HG03342 (cell line): ENCODE measurements at regions not wholly inside any gene's neighbourhood (a gene's known extent, or its start where the extent isn't known, plus 50 kb on each side); places are given as distances from the start of the nearest gene placed in this dataset.
"Not testable (repeated sequence)": the region's sequence is repeated elsewhere in the genome, so short reads cannot be mapped to it uniquely, and the experiment has no call there.

Experiments
- ATAC-seq: cut with Tn5 transposase; IDR thresholded peaks from one replicate; pipeline ENCODE4 v1.9.1; 2021; ENCODE audit warnings: mild to moderate bottlenecking, moderate library complexity; ENCODE audit not compliant: unreplicated experiment

DNA sequence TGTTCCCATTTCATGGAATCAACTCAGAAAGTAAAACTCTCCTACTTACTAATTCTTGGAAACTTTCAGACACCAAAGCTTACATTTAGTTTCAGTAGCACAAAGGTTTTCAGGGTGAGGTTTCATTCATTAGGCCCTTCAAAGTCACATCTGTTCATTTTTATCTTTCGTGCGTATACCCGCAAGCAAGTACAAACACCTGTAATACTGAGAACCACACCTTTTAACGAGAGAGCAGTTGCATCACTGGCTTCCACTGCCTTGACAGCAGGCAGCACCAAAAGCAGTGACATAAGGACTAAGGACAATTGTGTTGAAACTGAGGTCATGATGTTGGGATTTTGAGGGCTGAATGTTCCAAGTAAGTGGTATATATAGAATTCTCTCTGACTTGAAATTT lies 60.5 kb downstream of the GOLGA6L22 start:
- not testable (repeated sequence) for ATAC-seq

DNA sequence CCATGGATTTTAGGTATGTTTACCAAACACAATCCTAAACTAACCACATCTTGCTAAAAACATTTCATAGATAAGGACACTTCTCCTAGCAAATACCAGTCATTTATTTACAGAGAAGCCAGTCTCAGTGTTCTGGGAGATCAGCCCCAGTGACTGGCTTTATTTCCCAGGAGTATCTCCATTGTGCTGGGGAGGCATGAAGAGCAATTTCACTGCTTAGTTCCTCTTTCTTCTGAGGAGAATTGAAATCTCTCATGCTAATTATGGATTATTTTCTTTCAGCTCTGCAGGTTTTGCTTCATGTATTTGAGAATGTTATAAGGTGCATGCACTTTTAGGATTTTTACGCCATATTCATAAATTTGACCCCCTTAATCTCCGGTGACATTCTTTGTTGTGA lies 67.8 kb downstream of the GOLGA6L22 start:
- ATAC-seq: not testable (repeated sequence)

- not testable (repeated sequence) for ATAC-seq
Observed at GRCh38 chr15:22527016-22527415, 68.3 kb downstream of the GOLGA6L22 start.

- ATAC-seq: not testable (repeated sequence)
Observed at GRCh38 chr15:22529200-22529599, 70.5 kb downstream of the GOLGA6L22 start.

- ATAC-seq: not testable (repeated sequence)
Observed at GRCh38 chr15:22559701-22560100, 101.0 kb downstream of the GOLGA6L22 start.

DNA sequence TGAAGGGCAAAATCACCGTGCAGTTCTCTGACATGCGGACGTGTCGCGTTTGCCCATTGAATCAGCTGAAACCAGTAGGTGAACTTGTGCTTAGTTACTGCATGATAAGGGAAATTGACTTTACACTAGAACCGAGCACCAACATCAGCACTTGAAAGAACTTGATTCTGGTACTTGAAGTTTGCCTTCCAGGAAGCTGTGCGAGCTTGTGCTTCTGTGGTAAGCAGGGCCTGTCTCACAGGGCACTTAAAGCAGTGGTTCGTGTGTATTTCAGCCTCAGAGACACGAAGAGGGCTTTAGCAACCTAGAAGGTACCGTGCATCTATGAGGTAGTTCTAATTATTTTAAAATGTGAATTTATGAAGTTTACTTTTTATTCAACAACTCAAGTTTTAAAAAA lies 103.0 kb downstream of the GOLGA6L22 start:
- not testable (repeated sequence) for ATAC-seq

DNA sequence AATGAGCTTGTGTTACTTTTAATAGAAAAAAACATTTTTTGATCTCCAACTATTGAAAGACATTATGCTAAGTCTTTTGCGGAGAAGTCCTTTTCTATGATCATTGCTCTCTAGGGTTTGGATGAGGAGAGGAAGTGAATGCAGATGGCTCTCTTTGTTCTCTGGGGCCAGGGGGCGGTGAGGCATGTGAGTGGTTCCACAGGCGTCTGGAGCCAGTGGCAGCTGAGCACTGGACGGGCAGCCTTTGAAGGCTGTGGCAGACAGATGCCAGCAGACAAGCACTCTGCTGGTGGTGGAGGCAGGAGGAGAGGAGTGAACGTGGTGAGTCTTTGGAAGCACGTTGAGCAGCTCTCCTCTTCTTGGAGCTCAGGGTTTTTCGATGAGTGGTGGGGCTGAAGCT lies 107.8 kb downstream of the GOLGA6L22 start:
- ATAC-seq: not testable (repeated sequence)

DNA sequence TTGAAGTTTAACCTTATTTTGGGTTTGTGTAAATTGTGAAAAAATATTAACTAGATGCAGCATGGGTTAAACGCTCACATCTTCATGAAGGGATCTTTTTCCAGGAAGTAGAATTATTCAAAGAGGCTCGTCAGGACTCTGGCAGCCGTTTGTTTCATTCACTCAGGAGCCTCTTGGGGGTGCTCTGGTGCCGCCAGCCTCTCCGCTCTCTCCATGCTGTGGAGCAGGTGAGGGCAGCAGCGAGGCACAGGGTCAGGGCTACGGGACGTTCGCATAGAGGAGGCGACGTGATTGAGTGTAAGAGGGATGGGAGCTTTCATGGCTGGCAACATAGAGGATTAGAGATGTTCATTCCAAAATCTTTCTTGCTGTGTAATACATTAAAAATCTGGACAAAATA lies 110.8 kb downstream of the GOLGA6L22 start:
- ATAC-seq: not testable (repeated sequence)

- ATAC-seq: not testable (repeated sequence)
Observed at GRCh38 chr15:22572152-22572735, 113.5 kb downstream of the GOLGA6L22 start.

- not testable (repeated sequence) for ATAC-seq
Observed at GRCh38 chr15:22572792-22573191, 114.1 kb downstream of the GOLGA6L22 start.

DNA sequence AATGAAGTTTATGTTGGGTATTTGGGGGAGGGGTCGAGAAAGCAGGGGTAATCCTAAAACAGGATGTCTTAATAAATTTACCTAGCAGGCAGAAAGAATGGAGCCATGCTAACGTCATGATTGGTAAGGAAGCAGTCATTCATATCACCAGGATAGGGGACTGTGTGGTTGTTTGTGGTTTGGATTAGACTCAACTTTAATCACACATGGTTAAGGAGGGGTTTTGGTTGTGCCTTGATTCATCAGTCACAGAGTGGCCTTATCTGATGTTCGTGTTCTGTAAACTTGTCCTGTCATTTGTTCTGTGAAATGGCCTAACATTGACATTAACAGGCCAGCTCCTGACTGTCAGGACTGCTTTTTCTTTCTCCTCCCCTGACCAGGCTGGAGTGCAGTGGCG lies 119.1 kb downstream of the GOLGA6L22 start:
- not testable (repeated sequence) for ATAC-seq

DNA sequence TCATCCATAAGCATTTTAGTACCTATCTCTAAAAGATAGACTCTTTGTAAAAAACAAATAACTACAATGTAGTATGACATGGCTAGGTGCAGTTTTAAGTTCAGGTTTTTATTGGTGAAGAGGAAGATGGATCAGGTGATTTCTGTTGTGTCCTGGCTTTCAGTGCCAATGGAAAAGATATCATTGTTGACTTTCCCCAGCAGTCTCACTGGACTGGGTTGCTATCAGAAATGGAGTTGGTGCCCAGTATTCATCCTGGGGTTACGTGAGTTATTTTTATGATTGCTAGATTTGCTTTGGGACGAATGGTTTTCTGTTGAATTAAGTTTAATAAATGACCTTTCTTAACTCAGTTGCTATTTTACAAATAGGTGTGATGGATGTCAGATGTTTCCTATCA lies 120.5 kb downstream of the GOLGA6L22 start:
- not testable (repeated sequence) for ATAC-seq

- ATAC-seq: not testable (repeated sequence)
Observed at GRCh38 chr15:22587391-22587790, 128.7 kb downstream of the GOLGA6L22 start.

- ATAC-seq: not testable (repeated sequence)
Observed at GRCh38 chr15:22598552-22598951, 139.8 kb downstream of the GOLGA6L22 start.

GRCh38 chr15:22599526-22600320 lies 141.0 kb downstream of the GOLGA6L22 start:
- ATAC-seq: not testable (repeated sequence)

DNA sequence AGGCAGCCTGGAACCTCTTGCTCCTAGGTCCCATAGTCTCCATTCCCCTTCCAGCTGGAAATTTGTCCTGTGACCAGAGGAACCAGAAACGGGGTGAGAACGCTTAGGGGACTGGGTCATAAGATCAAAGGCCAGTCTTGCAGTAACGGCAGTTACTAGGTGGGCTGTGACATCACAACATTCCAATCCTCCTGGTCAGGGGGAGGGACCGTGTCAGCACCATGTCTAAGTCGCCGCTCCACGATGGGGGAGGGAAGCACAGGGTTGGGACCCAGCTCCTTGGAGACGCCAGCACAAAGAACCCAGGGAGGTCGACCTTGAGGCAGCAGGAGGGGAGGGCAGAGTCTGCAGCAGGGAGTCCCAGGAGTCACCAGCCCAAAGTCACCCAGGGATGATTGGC lies 158.3 kb downstream of the GOLGA6L22 start:
- ATAC-seq: not testable (repeated sequence)

DNA sequence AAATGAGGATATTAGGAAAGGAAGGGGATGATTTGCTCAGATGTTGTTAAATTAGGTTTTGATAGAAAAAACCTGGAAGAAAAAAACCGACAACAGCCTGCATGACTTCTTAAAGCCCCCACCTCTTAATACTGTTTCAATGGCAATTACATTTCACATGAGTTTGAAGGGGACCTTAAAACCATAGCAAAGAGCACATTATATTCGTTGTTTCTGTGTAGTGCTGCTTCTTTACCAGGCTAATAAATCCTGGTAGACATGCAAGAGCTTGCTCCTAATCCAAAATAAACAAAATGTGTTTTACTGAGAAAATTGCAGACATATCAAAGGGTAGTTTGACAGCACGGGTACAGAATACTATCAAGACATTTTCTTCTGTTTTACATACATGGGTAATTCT lies 154.7 kb upstream of the NIPA1 start:
- not testable (repeated sequence) for ATAC-seq

DNA sequence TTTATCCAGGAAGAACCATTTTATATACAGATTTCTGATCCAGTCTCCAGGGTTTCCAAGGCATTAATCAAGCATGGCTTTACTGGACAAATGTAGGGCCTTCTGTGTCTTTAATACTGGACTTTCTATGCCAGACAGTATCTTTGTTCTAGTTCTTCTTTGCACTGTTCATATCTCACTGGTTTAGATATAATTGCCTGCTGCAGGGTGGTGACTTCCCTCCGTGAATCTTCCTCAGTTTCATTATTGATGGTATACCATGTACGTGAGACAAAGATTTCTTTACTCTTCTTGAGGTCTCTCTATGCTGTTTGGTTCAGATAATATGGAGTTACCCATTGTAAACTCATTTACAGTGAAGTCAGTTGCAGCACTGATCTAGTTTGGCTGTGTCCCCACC lies 146.5 kb upstream of the NIPA1 start:
- ATAC-seq: not testable (repeated sequence)

DNA sequence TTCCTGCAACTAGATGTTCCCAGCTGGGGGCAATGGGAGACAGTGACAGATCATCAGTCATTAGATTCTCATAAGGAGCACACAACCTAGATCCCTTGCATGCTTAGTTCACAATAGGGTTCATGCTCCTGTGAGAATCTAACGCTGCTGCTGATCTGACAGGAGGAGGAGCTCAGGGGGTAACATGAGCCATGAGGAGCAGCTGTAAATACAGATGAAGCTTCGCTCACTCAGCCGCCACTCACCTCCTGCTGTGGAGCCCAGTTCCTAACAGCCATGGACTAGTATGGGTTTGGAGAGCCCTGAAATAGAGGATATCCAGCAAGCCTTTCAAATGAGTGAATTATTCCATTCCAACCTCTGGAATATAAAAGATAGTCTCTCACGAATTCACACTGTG lies 137.0 kb upstream of the NIPA1 start:
- not testable (repeated sequence) for ATAC-seq

DNA sequence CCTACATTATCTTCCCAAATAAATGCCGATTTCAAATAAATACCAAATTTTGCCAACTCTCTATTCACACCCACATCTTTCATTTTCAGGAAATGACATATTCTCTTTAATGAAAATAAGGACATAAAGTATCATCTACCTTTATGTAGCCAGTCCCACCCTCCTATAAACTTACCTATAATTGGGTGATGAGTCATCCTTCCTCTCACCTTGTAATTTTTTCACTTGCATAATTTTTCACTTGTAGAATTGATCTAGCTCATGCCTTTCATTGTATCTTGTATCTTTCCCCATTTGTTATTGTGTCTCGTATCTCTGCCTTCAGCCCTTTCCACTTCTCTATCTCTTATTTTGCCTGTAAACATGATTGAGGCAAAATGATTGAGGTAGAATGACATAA lies 135.3 kb upstream of the NIPA1 start:
- ATAC-seq: not testable (repeated sequence)

DNA sequence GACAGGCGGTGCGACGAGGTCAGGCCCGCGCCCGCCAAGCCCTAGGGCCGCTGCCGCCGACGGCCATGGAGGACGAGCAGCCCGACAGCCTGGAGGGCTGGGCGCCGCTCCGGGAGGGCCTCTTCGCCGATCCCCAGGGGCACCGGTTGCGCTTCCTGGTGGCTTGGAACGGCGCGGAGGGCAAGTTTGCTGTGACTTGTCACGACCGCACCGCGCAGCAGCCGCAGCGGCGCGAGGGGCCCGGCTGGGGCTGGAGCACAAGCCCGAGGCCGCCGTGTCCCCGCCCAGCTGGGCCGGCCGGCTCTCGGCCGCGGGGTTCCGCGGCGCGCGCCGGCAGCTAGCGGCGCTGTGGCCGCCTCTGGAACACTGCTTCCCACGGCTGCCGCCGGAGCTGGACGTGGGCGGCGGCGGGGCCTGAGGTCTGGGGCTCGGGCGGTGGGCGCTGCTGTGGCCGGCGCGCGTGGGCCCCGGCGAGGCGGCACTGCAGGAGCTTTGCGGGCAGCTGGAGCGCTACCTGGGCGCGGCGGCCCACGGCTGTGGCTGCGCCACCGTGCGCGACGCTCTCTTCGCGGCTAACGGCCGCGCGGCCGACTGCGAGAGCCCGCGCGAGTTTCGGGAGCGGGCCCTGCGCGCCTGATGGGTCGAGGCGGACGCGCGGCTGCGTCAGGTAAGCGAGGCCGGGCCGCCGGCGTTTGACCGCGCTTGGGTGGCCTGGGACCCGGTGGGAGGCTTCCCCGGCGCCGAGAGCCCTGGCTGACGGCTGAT lies 122.0 kb upstream of the NIPA1 start:
- ATAC-seq: peak; percentile 71
